ENCODE measurements at regions not wholly inside any gene's neighbourhood (a gene's known extent, or its start where the extent isn't known, plus 50 kb on each side); places are given as distances from the start of the nearest gene placed in this dataset.

DNA sequence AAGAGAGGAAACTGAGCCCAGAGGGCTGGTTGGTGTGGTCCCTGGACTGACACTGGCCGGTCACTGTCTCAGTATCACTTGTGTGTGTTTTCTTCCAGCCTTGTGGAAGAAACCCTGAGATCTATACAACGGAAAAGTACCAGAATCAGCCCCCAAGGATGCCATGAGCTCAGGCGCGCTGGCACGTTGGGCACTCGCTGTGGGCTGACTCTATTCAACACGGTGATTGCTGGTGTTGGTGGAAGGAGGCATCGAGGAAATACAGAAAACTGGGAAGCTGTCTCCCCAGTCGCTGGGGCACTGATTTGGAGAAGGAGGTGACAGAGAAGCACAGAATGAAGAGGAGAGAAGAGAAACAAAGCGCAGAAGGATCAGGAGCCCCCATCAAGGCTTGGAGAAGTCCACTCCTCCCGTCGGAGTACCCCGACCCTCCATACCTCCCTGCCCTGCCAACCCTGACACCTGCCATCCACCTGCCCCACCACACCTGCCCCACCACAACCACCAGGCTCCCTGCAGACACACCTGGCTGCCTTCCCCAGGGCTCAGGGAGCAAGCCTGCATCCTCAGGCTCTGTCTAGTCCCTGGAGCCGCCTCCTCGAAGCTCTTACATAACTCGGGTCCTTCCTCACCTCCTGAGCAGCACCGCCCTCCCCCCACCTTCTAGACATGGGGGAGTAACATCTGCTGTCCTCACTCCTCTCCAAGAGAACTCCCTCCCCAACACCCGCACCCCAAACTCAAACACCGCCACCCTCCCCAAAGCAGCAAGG is 66.5 kb downstream of the RBFOX3 start (continued):
- TF ChIP-seq EHMT2 (IDR thresholded peaks at IDR 0.05; ENCODE audit: low read depth) (no peak), EP300 (IDR thresholded peaks at IDR 0.05) (no peak)

DNA sequence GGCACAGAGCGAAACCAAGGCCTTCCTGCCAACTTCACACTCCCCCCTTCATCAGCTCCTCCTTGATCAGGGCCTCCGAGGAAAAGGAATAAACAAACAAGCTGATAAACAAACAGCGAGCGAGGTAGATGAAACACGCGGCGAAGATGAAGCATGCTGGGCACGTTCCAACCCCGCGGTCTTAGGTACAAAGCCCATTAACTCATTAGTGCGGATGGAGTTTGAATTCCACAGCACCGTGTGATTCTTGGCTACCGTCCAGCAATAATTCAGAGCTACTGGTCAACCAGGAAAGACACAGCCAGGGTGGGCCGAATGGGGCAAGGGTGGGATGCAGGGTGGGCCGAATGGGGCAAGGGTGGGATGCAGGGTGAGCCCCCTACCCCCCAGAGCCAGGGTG is 67.3 kb downstream of the RBFOX3 start:
- Histone ChIP-seq H3K27ac (peak overlapping the region in 1 of 2 experiments; percentile 28; a peak in 1 of 6 replicates), H3K9me3 (no peaks in the 10 kb centered on the region), H3K4me1 (peaks cover 16% of the 10 kb centered on the region), H3K4me2 (no peak overlapping the region), H3K4me3 (no peak overlapping the region)
- no peak for FAIRE-seq
- 82% methylated on average over 15 of the region's 15 CpGs for WGBS (ENCODE audit: missing lambda C conversion rate)
- no peak for DNase-seq (ENCODE audit: low read depth in 1 of 2, low spot score in 1 of 2)
- POLR2A ChIA-PET, result interaction anchor here (0.6 kb wide), 1 partner anchor 23 kb away, joined by 3 read pairs; no protein-coding TSS in a partner anchor
- TF ChIP-seq NR3C1 (IDR thresholded peaks at IDR 0.05) (no peak), PHF8 (IDR thresholded peaks at IDR 0.05; ENCODE audit: borderline replicate concordance, low read depth) (no peak), RFX5 (IDR thresholded peaks at IDR 0.05) (no peak), BHLHE40 (IDR thresholded peaks at IDR 0.05; ENCODE audit: low read depth, low read length) (no peak), HOXB5 (CRISPR knock-in tag; IDR thresholded peaks at IDR 0.05) (no peak), EHMT2 (IDR thresholded peaks at IDR 0.05; ENCODE audit: low read depth) (no peak), JUN (IDR thresholded peaks at IDR 0.05) (no peak), CBX8 (IDR thresholded peaks at IDR 0.05) (no peak), HOXA7 (CRISPR knock-in tag; IDR thresholded peaks at IDR 0.05) (no peak), RNF2 (IDR thresholded peaks at IDR 0.05; ENCODE audit: borderline replicate concordance, low read depth) (no peak), HDAC2 (IDR thresholded peaks at IDR 0.05) (no peak), POLR2A (IDR thresholded peaks at IDR 0.05; ENCODE audit: low read length) (no peak), SMC3 (IDR thresholded peaks at IDR 0.05) (no peak), TFCP2L1 (CRISPR knock-in tag; IDR thresholded peaks at IDR 0.05) (no peak), KDM1A (IDR thresholded peaks at IDR 0.05; ENCODE audit: low read depth) (no peak), JUNB (IDR thresholded peaks at IDR 0.05) (no peak)
- TF ChIP-seq, protein P1, sequence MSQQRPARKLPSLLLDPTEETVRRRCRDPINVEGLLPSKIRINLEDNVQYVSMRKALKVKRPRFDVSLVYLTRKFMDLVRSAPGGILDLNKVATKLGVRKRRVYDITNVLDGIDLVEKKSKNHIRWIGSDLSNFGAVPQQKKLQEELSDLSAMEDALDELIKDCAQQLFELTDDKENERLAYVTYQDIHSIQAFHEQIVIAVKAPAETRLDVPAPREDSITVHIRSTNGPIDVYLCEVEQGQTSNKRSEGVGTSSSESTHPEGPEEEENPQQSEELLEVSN (IDR thresholded peaks at IDR 0.05; ENCODE audit: borderline replicate concordance, low read depth), result no peak
- TF ChIP-seq, protein P2, sequence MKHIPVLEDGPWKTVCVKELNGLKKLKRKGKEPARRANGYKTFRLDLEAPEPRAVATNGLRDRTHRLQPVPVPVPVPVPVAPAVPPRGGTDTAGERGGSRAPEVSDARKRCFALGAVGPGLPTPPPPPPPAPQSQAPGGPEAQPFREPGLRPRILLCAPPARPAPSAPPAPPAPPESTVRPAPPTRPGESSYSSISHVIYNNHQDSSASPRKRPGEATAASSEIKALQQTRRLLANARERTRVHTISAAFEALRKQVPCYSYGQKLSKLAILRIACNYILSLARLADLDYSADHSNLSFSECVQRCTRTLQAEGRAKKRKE (CRISPR knock-in tag; IDR thresholded peaks at IDR 0.05; ENCODE audit: low read depth), result no peak
- no peak for ATAC-seq
- CTCF ChIA-PET, result interaction anchor here (1.1 to 4.4 kb wide), 2 partner anchors 20 to 69 kb away, joined by 5 to 17 read pairs; no protein-coding TSS in a partner anchor

DNA sequence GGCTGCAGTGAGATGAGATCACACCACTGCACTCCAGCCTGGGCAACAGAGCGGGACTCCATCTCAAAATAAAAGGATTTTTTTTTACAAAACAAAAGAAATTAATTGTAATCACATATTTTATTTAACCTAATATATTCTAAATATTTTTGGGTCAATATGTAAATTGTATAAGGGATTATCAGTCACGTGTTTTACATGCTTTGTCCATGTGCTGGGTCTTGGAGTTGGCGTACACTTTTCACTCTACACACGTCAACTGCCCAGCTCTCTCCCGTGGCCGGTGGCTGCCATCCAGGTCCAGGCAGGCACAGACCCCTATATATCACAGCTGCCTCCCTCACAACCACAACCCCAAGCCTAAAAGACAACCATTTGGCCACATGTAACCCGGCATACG is 68.1 kb downstream of the RBFOX3 start:
- 91% methylated on average over 8 of the region's 8 CpGs for WGBS (ENCODE audit: missing lambda C conversion rate)
- H3K9me3 ChIP-seq, result no peaks in the 10 kb centered on the region
- CTCF ChIA-PET, result interaction anchor here (1.3 to 4.4 kb wide), 2 partner anchors 70 to 95 kb away, joined by 3 to 17 read pairs; no protein-coding TSS in a partner anchor
- TF ChIP-seq RARB (CRISPR knock-in tag; IDR thresholded peaks at IDR 0.05), result no peak
- TF ChIP-seq HOXB13 (CRISPR knock-in tag; IDR thresholded peaks at IDR 0.05; ENCODE audit: low read depth), result no peak
- TF ChIP-seq, protein P3, sequence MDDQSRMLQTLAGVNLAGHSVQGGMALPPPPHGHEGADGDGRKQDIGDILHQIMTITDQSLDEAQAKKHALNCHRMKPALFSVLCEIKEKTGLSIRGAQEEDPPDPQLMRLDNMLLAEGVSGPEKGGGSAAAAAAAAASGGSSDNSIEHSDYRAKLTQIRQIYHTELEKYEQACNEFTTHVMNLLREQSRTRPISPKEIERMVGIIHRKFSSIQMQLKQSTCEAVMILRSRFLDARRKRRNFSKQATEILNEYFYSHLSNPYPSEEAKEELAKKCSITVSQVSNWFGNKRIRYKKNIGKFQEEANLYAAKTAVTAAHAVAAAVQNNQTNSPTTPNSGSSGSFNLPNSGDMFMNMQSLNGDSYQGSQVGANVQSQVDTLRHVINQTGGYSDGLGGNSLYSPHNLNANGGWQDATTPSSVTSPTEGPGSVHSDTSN (IDR thresholded peaks at IDR 0.05), result no peak
- no peak for TF ChIP-seq EHMT2 (IDR thresholded peaks at IDR 0.05; ENCODE audit: low read depth)
- no peak for TF ChIP-seq RCOR1 (IDR thresholded peaks at IDR 0.05; ENCODE audit: low read depth, low read length)
- TF ChIP-seq JUNB (IDR thresholded peaks at IDR 0.05), result no peak
- no peak for TF ChIP-seq POLR2A (IDR thresholded peaks at IDR 0.05; ENCODE audit: low read length)
- TF ChIP-seq KDM5A (IDR thresholded peaks at IDR 0.05), result no peak
- no peak for TF ChIP-seq FOSL2 (IDR thresholded peaks at IDR 0.05)
- TF ChIP-seq FOSL2 (CRISPR knock-in tag; IDR thresholded peaks at IDR 0.05), result no peak
- TF ChIP-seq HEYL (CRISPR knock-in tag; IDR thresholded peaks at IDR 0.05), result no peak
- H3K4me1 ChIP-seq, result peaks cover 16% of the 10 kb centered on the region
- ATAC-seq (no peak), DNase-seq (ENCODE audit: low read depth in 1 of 2, low spot score in 1 of 2) (no peak), FAIRE-seq (no peak)
- POLR2A ChIA-PET, result no interaction called here
- H3K27ac ChIP-seq, result no peak overlapping the region
- no peak overlapping the region for H3K4me2 ChIP-seq
- H3K4me3 ChIP-seq, result no peak overlapping the region

Data from A549 (cell line).